Osteoblast (primary cell): ENCODE measurements at regions not wholly inside any gene's neighbourhood (a gene's known extent, or its start where the extent isn't known, plus 50 kb on each side); places are given as distances from the start of the nearest gene placed in this dataset.

Experiments
- DNase-seq: peaks from one replicate; pipeline ENCODE4 v3.0.0; 2011; ENCODE audit warnings: low spot score, mixed read lengths; ENCODE audit not compliant: insufficient read length; ENCODE audit errors: missing footprints
- H2AFZ ChIP-seq: 2 replicates; pipeline ENCODE4 v1.6.0; 2011; ENCODE audit warnings: mild to moderate bottlenecking, low read length
- H3K27ac ChIP-seq: 2 replicates; pipeline ENCODE4 v1.5.1; 2011; ENCODE audit warnings: mild to moderate bottlenecking, low read depth, low read length, moderate library complexity
- H3K27me3 ChIP-seq: 2 replicates; pipeline ENCODE4 v1.6.0; 2012; ENCODE audit warnings: mild to moderate bottlenecking, control low read depth, inconsistent platforms, low read length, moderate library complexity; ENCODE audit not compliant: insufficient read depth
- H3K36me3 ChIP-seq: 2 replicates; pipeline ENCODE4 v1.5.1; 2011; ENCODE audit warnings: mild to moderate bottlenecking, low read length, control low read depth, moderate library complexity; ENCODE audit not compliant: insufficient read depth
- H3K4me1 ChIP-seq: 2 replicates; pipeline ENCODE4 v1.5.1; 2011; ENCODE audit warnings: mild to moderate bottlenecking, low read length, control low read depth, moderate library complexity; ENCODE audit not compliant: insufficient read depth
- H3K4me2 ChIP-seq: 2 replicates; pipeline ENCODE4 v1.6.0; 2011; ENCODE audit warnings: mild to moderate bottlenecking, low read length; ENCODE audit not compliant: insufficient read depth
- H3K4me3 ChIP-seq: fragments of 200-600 bp; sonication (generic); 3 replicates; pipeline ENCODE4 v1.5.1; 2012; ENCODE audit warnings: mild to moderate bottlenecking, low read length, inconsistent platforms; ENCODE audit not compliant: insufficient read depth
- H3K79me2 ChIP-seq: 2 replicates; pipeline ENCODE4 v1.6.0; 2012; ENCODE audit warnings: mild to moderate bottlenecking, low read length, control low read depth, inconsistent platforms; ENCODE audit not compliant: insufficient read depth
- H3K9me3 ChIP-seq: 2 replicates; pipeline ENCODE4 v1.5.1; 2011; ENCODE audit warnings: low read depth, low read length, control low read depth
- H4K20me1 ChIP-seq: 2 replicates; pipeline ENCODE4 v1.6.0; 2012; ENCODE audit warnings: mild to moderate bottlenecking, low read length, control low read depth; ENCODE audit not compliant: insufficient read depth
- CTCF ChIP-seq: IDR thresholded peaks from 2 replicates; pipeline ENCODE4 v1.5.1; 2011; ENCODE audit warnings: mild to moderate bottlenecking, low read depth, low read length, moderate library complexity; ENCODE audit errors: extremely low read depth

GRCh38 chr11:26150031-26150430 is 181.9 kb upstream of the ANO3 start:
- no peaks in the 10 kb centered on the region for H3K9me3 ChIP-seq
- TF ChIP-seq CTCF, result no peak

GRCh38 chr11:26158251-26158650 is 173.7 kb upstream of the ANO3 start:
- Histone ChIP-seq H3K4me3 (no peak overlapping the region), H3K36me3 (no peaks in the 10 kb centered on the region), H3K9me3 (no peaks in the 10 kb centered on the region), H4K20me1 (no peaks in the 10 kb centered on the region), H3K27me3 (no peaks in the 10 kb centered on the region), H3K4me1 (no peaks in the 10 kb centered on the region), H3K4me2 (no peak overlapping the region), H3K79me2 (no peaks in the 10 kb centered on the region), H2AFZ (no peak overlapping the region), H3K27ac (no peak overlapping the region)
- DNase-seq, result no peak
- TF ChIP-seq CTCF, result no peak

More at GRCh38 chr11:26150031-26150430, 181.9 kb upstream of the ANO3 start:
- Histone ChIP-seq H3K4me3 (no peak overlapping the region), H4K20me1 (no peaks in the 10 kb centered on the region), H2AFZ (no peak overlapping the region), H3K27me3 (no peaks in the 10 kb centered on the region), H3K4me2 (no peak overlapping the region), H3K79me2 (no peaks in the 10 kb centered on the region), H3K27ac (no peak overlapping the region), H3K36me3 (no peaks in the 10 kb centered on the region), H3K4me1 (no peaks in the 10 kb centered on the region)
- DNase-seq, result no peak

DNA sequence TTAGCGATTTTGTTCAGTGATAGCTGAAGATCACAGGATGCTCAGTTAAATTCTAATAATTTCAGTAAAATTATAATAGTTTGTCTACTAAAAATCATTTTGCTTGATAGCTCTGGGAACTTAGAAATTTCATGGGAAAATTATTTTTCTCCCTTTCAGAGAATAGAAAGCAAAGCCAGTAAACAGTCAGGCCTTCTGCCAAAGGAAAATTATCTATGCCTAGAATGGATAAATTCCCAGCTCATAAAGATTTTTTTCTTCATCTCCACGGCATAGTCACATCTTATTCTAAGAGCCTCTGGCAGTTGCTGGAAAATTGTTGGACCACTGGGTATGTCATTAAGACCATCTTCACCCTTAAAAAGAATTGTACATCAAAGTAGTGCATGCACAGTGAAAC is 169.6 kb upstream of the ANO3 start:
- no peak overlapping the region for H2AFZ ChIP-seq
- H3K4me2 ChIP-seq, result no peak overlapping the region
- no peaks in the 10 kb centered on the region for H3K27me3 ChIP-seq
- no peaks in the 10 kb centered on the region for H3K36me3 ChIP-seq
- no peaks in the 10 kb centered on the region for H4K20me1 ChIP-seq
- no peaks in the 10 kb centered on the region for H3K9me3 ChIP-seq
- no peak overlapping the region for H3K4me3 ChIP-seq
- no peak for TF ChIP-seq CTCF
- DNase-seq, result no peak
- no peaks in the 10 kb centered on the region for H3K79me2 ChIP-seq
- H3K4me1 ChIP-seq, result no peaks in the 10 kb centered on the region
- H3K27ac ChIP-seq, result no peak overlapping the region

GRCh38 chr11:26186389-26186788 is 145.5 kb upstream of the ANO3 start:
- Histone ChIP-seq H3K27me3 (no peaks in the 10 kb centered on the region), H3K4me2 (no peak overlapping the region), H2AFZ (no peak overlapping the region), H3K36me3 (no peaks in the 10 kb centered on the region), H3K4me3 (no peak overlapping the region), H3K27ac (no peak overlapping the region), H3K79me2 (no peaks in the 10 kb centered on the region), H3K9me3 (no peaks in the 10 kb centered on the region), H4K20me1 (no peaks in the 10 kb centered on the region), H3K4me1 (peaks cover 27% of the 10 kb centered on the region)
- no peak for TF ChIP-seq CTCF
- DNase-seq, result no peak
